ENCODE measurements at regions not wholly inside any gene's neighbourhood (a gene's known extent, or its start where the extent isn't known, plus 50 kb on each side); places are given as distances from the start of the nearest gene placed in this dataset.

DNA sequence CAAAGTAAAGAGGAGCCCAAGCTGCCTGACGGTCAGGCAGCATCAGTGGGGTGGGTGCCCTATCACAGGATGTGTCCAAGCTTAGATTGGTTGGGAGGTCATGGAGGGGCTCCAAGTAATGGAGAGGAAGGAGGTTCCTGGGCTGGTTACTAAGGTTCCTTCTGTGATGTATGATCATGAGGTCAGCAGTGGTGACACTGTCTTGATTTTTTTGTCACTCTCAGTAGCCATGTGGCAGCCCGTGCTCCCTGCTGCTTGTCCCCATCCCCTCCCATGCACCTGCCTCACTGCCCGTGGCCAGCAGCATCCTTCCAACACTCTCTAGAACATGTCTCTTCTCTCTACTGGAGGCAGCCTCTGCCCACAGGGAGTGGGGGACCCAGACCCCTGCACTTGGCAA is 261.7 kb downstream of the TLE3 start:
- H3K27me3 ChIP-seq (ENCODE audit: low read length) = no peaks in the 10 kb centered on the region
- no peaks in the 10 kb centered on the region for H3K79me2 ChIP-seq (ENCODE audit: low read length)
- 0 out of 2 replicates have a peak overlapping the region, but pooled peaks have one; percentile 81 for H3K27ac ChIP-seq (ENCODE audit: low read length)
- H2AFZ ChIP-seq (ENCODE audit: low read length) = no peak overlapping the region
- 0 out of 2 replicates have a peak overlapping the region, but pooled peaks have one; percentile 61 for H3K9ac ChIP-seq (ENCODE audit: low read length)
- H3K4me2 ChIP-seq (ENCODE audit: low read depth, low read length, poor library complexity, severe bottlenecking) = peak overlapping the region; percentile 46
- H4K20me1 ChIP-seq (ENCODE audit: insufficient read depth, low read depth, low read length) = no peaks in the 10 kb centered on the region
- no peaks in the 10 kb centered on the region for H3K9me3 ChIP-seq (ENCODE audit: low read length)
- H3K36me3 ChIP-seq (ENCODE audit: insufficient read depth, low read length) = no peaks in the 10 kb centered on the region
- H3K4me1 ChIP-seq (ENCODE audit: low read length) = peaks cover 45% of the 10 kb centered on the region
- no peak for DNase-seq
- no peaks in the 10 kb centered on the region for H3K9me2 ChIP-seq (replicated peaks; ENCODE audit: insufficient read depth, low read length)
- H3K4me3 ChIP-seq (ENCODE audit: low read length) = no peak overlapping the region

DNA sequence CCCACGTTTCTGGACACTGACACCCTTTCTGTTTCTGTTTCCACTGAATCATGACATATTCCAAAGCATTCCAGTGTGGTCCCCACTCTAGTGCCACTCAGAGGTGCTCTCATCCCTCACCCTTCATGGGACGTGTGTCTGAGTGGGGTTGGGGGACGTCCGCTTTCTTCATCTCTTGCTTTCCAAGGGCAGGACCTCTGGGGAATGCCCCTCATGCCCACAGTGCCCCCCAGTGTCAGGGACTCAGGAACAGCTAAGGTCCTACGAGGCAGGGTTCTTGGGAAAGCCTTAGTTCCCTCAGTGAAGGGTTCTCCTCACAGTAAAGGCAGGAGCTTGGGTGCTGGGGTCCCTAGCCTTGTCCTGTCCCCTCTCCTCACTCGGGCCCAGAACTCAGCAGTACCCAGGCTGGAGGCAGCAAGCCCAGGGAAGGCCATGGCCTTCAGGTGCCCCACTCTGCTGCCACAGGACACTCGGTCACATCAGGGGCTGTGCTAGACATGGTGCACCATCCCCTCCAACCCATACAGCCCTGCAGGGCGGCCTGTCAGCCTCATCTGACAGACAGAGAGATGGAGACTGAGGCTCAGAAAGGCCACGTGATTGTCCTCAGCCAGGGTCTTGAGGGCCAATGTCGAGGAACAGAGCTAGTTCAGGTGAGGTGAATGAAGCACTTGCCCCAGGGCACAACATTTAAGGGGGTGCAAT is 261.0 kb downstream of the TLE3 start:
- no peaks in the 10 kb centered on the region for H3K36me3 ChIP-seq (ENCODE audit: insufficient read depth, low read length)
- no peaks in the 10 kb centered on the region for H3K79me2 ChIP-seq (ENCODE audit: low read length)
- no peaks in the 10 kb centered on the region for H3K9me3 ChIP-seq (ENCODE audit: low read length)
- H2AFZ ChIP-seq (ENCODE audit: low read length) = no peak overlapping the region
- no peak overlapping the region for H3K4me3 ChIP-seq (ENCODE audit: low read length)
- DNase-seq = no peak
- no peak overlapping the region for H3K4me2 ChIP-seq (ENCODE audit: low read depth, low read length, poor library complexity, severe bottlenecking)
- no peaks in the 10 kb centered on the region for H3K27me3 ChIP-seq (ENCODE audit: low read length)
- H3K9me2 ChIP-seq (replicated peaks; ENCODE audit: insufficient read depth, low read length) = no peaks in the 10 kb centered on the region
- no peak overlapping the region for H3K9ac ChIP-seq (ENCODE audit: low read length)
- H3K27ac ChIP-seq (ENCODE audit: low read length) = no peak overlapping the region
- no peaks in the 10 kb centered on the region for H4K20me1 ChIP-seq (ENCODE audit: insufficient read depth, low read depth, low read length)
- H3K4me1 ChIP-seq (ENCODE audit: low read length) = peaks cover 45% of the 10 kb centered on the region

- Histone ChIP-seq H4K20me1 (ENCODE audit: insufficient read depth, low read depth, low read length) (no peaks in the 10 kb centered on the region), H2AFZ (ENCODE audit: low read length) (no peak overlapping the region), H3K4me2 (ENCODE audit: low read depth, low read length, poor library complexity, severe bottlenecking) (no peak overlapping the region), H3K27ac (ENCODE audit: low read length) (no peak overlapping the region), H3K9ac (ENCODE audit: low read length) (no peak overlapping the region), H3K79me2 (ENCODE audit: low read length) (no peaks in the 10 kb centered on the region), H3K9me3 (ENCODE audit: low read length) (no peaks in the 10 kb centered on the region), H3K36me3 (ENCODE audit: insufficient read depth, low read length) (no peaks in the 10 kb centered on the region), H3K9me2 (replicated peaks; ENCODE audit: insufficient read depth, low read length) (no peaks in the 10 kb centered on the region), H3K4me1 (ENCODE audit: low read length) (peaks cover 42% of the 10 kb centered on the region), H3K27me3 (ENCODE audit: low read length) (no peaks in the 10 kb centered on the region), H3K4me3 (ENCODE audit: low read length) (no peak overlapping the region)
- DNase-seq = no peak
Observed at GRCh38 chr15:69838338-69838737, 259.4 kb downstream of the TLE3 start.

DNA sequence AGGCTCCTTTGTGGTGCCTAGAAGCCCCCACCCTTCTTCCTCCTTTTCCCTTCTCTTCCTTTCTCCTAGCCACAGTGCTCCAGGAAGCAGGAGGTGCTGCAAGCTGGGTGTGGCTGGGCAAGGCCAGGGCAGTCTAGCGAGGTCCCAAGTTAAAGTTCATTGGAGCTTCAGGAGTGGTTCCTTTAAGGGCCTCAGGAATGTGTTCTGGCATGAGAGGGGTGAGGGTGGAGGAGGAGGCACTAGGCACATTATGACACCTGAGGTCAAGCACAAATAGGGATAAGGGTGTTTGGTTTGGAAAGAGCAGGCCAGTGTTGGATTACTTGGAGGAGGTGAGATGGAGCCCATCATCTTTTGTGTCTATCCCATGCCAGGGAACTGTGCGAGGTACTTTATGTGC is 258.7 kb downstream of the TLE3 start:
- Histone ChIP-seq H3K9me2 (replicated peaks; ENCODE audit: insufficient read depth, low read length) (no peaks in the 10 kb centered on the region), H3K36me3 (ENCODE audit: insufficient read depth, low read length) (no peaks in the 10 kb centered on the region), H3K4me2 (ENCODE audit: low read depth, low read length, poor library complexity, severe bottlenecking) (no peak overlapping the region), H3K27me3 (ENCODE audit: low read length) (no peaks in the 10 kb centered on the region), H4K20me1 (ENCODE audit: insufficient read depth, low read depth, low read length) (no peaks in the 10 kb centered on the region), H3K9ac (ENCODE audit: low read length) (no peak overlapping the region), H3K9me3 (ENCODE audit: low read length) (no peaks in the 10 kb centered on the region), H3K4me3 (ENCODE audit: low read length) (no peak overlapping the region), H2AFZ (ENCODE audit: low read length) (no peak overlapping the region), H3K4me1 (ENCODE audit: low read length) (peaks cover 35% of the 10 kb centered on the region), H3K79me2 (ENCODE audit: low read length) (no peaks in the 10 kb centered on the region), H3K27ac (ENCODE audit: low read length) (no peak overlapping the region)
- DNase-seq = no peak

DNA sequence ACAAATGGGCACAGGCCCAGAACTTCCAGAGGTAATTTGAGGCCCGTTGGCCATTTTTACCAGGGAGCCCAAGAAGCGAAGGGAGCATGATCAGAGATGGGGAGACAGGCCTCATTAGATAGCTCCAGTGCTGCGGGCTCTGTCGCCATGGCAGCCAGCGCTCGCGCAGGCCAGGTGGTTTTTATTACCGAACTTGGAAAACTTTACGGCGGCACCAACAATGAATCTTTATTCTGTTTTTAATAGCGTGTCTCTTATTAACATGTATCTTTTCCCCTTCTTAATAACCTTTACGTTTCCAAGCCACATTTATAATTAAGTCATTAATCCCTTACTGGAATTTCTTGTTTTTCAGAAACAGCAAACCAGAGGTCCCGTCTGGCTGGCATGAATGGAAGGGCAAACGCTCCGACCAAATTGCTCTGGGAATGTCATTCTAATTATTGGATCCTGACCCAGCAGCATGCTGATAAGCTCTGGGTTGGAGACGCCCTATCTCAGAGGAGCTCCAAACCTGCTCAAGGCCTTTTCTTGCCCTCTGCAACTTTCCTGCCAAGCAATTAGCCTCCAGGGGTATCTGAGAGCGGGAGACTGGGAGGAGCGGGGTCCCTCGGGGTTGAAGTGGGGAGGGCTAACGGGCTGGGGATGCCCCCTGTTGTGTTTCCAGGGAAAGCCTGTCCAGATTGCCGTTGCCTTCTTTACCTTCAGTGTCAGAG is 256.4 kb downstream of the TLE3 start:
- H4K20me1 ChIP-seq (ENCODE audit: insufficient read depth, low read depth, low read length) = no peaks in the 10 kb centered on the region
- peaks cover 12% of the 10 kb centered on the region for H3K4me1 ChIP-seq (ENCODE audit: low read length)
- no peaks in the 10 kb centered on the region for H3K36me3 ChIP-seq (ENCODE audit: insufficient read depth, low read length)
- no peak overlapping the region for H3K4me2 ChIP-seq (ENCODE audit: low read depth, low read length, poor library complexity, severe bottlenecking)
- H3K9me3 ChIP-seq (ENCODE audit: low read length) = no peaks in the 10 kb centered on the region
- no peak overlapping the region for H3K4me3 ChIP-seq (ENCODE audit: low read length)
- no peaks in the 10 kb centered on the region for H3K79me2 ChIP-seq (ENCODE audit: low read length)
- H3K27ac ChIP-seq (ENCODE audit: low read length) = no peak overlapping the region
- no peaks in the 10 kb centered on the region for H3K27me3 ChIP-seq (ENCODE audit: low read length)
- DNase-seq = no peak
- H2AFZ ChIP-seq (ENCODE audit: low read length) = no peak overlapping the region
- H3K9ac ChIP-seq (ENCODE audit: low read length) = no peak overlapping the region
- H3K9me2 ChIP-seq (replicated peaks; ENCODE audit: insufficient read depth, low read length) = no peaks in the 10 kb centered on the region

DNA sequence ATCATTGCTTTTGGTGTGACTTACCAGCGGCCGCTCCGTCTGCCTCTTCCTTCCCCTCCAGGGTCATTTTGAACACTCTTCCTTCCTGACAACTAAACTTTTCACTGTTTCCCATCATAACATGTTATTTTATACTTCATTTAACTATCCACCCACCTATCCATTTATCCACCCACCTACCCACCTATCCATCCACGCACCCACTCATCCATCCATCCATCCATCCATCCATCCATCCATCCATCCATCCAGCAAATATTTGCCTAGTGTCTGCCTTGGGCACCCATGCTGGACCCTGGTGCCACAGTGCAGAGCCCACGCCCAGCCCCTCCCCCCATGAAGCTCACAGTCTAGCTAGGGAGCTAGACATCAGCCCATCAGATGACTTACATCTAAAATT is 254.9 kb downstream of the TLE3 start:
- Histone ChIP-seq H3K9ac (ENCODE audit: low read length) (no peak overlapping the region), H3K9me3 (ENCODE audit: low read length) (no peaks in the 10 kb centered on the region), H3K79me2 (ENCODE audit: low read length) (no peaks in the 10 kb centered on the region), H2AFZ (ENCODE audit: low read length) (no peak overlapping the region), H3K36me3 (ENCODE audit: insufficient read depth, low read length) (no peaks in the 10 kb centered on the region), H4K20me1 (ENCODE audit: insufficient read depth, low read depth, low read length) (no peaks in the 10 kb centered on the region), H3K27me3 (ENCODE audit: low read length) (no peaks in the 10 kb centered on the region), H3K4me1 (ENCODE audit: low read length) (peaks cover 10% of the 10 kb centered on the region), H3K9me2 (replicated peaks; ENCODE audit: insufficient read depth, low read length) (no peaks in the 10 kb centered on the region), H3K27ac (ENCODE audit: low read length) (no peak overlapping the region), H3K4me3 (ENCODE audit: low read length) (no peak overlapping the region), H3K4me2 (ENCODE audit: low read depth, low read length, poor library complexity, severe bottlenecking) (no peak overlapping the region)
- no peak for DNase-seq

- Histone ChIP-seq H3K27ac (ENCODE audit: low read length) (no peak overlapping the region), H3K4me3 (ENCODE audit: low read length) (no peak overlapping the region), H3K4me1 (ENCODE audit: low read length) (peaks cover 5% of the 10 kb centered on the region), H3K27me3 (ENCODE audit: low read length) (no peaks in the 10 kb centered on the region), H3K9me2 (replicated peaks; ENCODE audit: insufficient read depth, low read length) (no peaks in the 10 kb centered on the region), H3K9me3 (ENCODE audit: low read length) (no peaks in the 10 kb centered on the region), H3K9ac (ENCODE audit: low read length) (no peak overlapping the region), H3K79me2 (ENCODE audit: low read length) (no peaks in the 10 kb centered on the region), H3K4me2 (ENCODE audit: low read depth, low read length, poor library complexity, severe bottlenecking) (no peak overlapping the region), H2AFZ (ENCODE audit: low read length) (no peak overlapping the region), H4K20me1 (ENCODE audit: insufficient read depth, low read depth, low read length) (no peaks in the 10 kb centered on the region), H3K36me3 (ENCODE audit: insufficient read depth, low read length) (no peaks in the 10 kb centered on the region)
- DNase-seq = no peak
Observed at GRCh38 chr15:69843276-69843899, 254.3 kb downstream of the TLE3 start.

- H2AFZ ChIP-seq (ENCODE audit: low read length) = no peak overlapping the region
- H3K27ac ChIP-seq (ENCODE audit: low read length) = no peak overlapping the region
- H4K20me1 ChIP-seq (ENCODE audit: insufficient read depth, low read depth, low read length) = no peaks in the 10 kb centered on the region
- H3K4me1 ChIP-seq (ENCODE audit: low read length) = peaks cover 3% of the 10 kb centered on the region; the same call in 1 of the 2 replicates
- no peaks in the 10 kb centered on the region for H3K36me3 ChIP-seq (ENCODE audit: insufficient read depth, low read length)
- H3K4me3 ChIP-seq (ENCODE audit: low read length) = no peak overlapping the region
- H3K9ac ChIP-seq (ENCODE audit: low read length) = no peak overlapping the region
- no peaks in the 10 kb centered on the region for H3K27me3 ChIP-seq (ENCODE audit: low read length)
- H3K4me2 ChIP-seq (ENCODE audit: low read depth, low read length, poor library complexity, severe bottlenecking) = no peak overlapping the region
- DNase-seq = no peak
- no peaks in the 10 kb centered on the region for H3K9me2 ChIP-seq (replicated peaks; ENCODE audit: insufficient read depth, low read length)
- no peaks in the 10 kb centered on the region for H3K9me3 ChIP-seq (ENCODE audit: low read length)
- H3K79me2 ChIP-seq (ENCODE audit: low read length) = no peaks in the 10 kb centered on the region
Observed at GRCh38 chr15:69843900-69844304, 253.8 kb downstream of the TLE3 start.

All from Karpas-422 (cell line).